ENCODE measurements at regions not wholly inside any gene's neighbourhood (a gene's known extent, or its start where the extent isn't known, plus 50 kb on each side); places are given as distances from the start of the nearest gene placed in this dataset.

- TF ChIP-seq ZBTB26 (tag by site-specific recombination; optimal IDR thresholded peaks at IDR 0.05) (no peak), CTCF (tag by site-specific recombination; IDR thresholded peaks at IDR 0.05) (no peak), PRDM6 (tag by site-specific recombination; IDR thresholded peaks at IDR 0.05) (no peak), ZNF707 (tag by site-specific recombination; IDR thresholded peaks at IDR 0.05) (no peak), HOXA7 (CRISPR knock-in tag; IDR thresholded peaks at IDR 0.05; ENCODE audit: borderline replicate concordance) (no peak), KLF8 (tag by site-specific recombination; IDR thresholded peaks at IDR 0.05) (no peak)
Measured at GRCh38 chrX:3227526-3227925, 118.9 kb downstream of the MXRA5 start.

Measured in HEK293 (cell line).